HG03432 (cell line): ENCODE measurements at regions not wholly inside any gene's neighbourhood (a gene's known extent, or its start where the extent isn't known, plus 50 kb on each side); places are given as distances from the start of the nearest gene placed in this dataset.
"Not testable (repeated sequence)": the region's sequence is repeated elsewhere in the genome, so short reads cannot be mapped to it uniquely, and the experiment has no call there.

Experiments used
- ATAC-seq: cut with Tn5 transposase; IDR thresholded peaks from one replicate; pipeline ENCODE4 v1.9.1; 2021; ENCODE audit warnings: mild to moderate bottlenecking, moderate library complexity; ENCODE audit not compliant: unreplicated experiment

DNA sequence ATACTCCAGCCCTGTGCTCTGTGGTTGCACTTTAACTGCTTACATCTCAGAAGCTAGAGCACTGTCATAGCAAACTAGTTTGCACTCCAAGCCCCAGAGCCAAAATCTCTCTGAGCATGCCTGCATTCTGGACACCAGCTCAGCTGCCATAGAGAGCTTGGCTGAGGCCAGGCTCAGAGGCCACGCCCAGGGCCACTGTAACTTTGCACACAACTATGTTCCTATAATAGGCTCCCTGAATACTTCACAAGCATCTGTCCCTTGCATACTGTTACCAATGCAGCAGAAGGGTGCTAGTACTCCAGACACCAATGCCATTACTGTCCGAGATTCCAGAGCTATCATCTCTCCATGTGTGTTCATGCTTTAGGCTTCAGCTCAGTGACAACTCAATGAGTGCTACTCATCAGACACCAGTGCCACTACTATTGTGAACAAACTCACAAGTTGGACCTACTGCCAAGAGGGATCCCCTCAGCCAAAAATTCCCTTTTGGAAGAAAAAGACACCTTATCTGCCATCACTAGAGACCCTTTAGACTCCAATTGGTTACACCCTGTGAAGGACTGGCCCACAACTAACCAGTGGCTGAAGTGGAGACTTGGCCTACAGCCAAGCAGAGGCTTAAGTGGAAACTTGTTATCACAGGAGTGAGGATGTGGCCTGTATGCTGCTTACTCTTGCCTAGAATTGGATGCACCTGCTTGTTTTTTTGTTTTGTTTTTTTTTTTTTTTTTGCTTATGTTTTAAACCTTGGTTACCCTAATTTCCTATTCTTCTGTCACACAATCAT lies 211.6 kb upstream of the MAGI2 start:
- ATAC-seq, result no peak

DNA sequence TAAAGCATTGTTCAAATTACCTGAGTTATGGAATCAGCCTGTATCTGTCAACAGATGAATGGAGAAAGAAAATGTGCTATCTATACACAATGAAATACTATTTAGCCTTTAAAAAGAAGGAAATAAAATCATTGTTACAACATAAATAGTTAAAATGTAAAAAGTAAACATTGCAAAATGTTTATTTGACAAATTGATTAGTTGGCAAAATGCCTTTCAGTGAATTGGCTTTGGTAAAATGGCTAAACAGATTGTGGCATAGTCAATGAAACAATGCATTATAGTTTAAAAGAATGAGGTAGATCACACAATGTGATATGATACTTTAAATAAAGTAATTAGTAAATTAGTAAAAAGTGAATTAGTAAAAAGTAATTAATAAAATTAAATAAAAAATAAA lies 204.8 kb upstream of the MAGI2 start:
- no peak for ATAC-seq

DNA sequence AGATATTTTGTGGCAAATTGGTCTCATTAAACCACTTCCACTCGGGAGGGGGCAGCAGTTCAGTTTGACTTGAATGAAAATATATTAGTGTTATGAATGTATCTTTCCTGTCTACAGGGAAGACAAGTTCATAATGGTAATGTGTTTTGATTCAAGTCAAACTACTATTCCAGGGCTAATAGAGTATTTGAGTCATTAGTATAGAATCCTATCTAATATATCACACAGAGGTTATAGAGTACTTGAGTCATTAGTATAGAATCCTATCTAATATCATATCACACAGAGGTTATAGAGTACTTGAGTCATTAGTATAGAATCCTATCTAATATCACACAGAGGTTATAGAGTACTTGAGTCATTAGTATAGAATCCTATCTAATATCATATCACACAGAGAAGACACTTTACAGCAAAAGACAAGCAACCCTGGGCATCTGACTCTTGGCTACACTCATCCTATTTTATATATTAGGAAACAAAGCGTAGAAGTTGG lies 199.7 kb upstream of the MAGI2 start:
- ATAC-seq, result no peak

DNA sequence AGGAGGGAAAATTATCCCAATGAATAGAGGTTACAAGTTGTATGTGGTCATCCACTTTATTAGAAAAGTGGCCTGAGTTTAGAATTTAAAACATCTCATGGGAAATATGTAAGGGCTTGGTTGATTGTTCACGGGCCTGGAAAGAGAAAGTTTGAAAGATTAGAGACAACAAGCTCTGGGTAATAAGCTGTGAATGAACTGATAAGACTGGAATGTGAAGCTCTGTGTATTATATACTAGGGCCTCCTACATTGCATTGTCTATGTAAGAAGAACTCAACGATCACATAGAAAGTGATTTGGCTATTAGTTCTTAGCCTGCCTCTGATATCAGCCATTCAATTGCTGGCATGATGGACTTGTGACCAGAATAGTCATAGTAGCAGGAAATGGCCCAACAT lies 199.2 kb upstream of the MAGI2 start:
- ATAC-seq, result no peak

DNA sequence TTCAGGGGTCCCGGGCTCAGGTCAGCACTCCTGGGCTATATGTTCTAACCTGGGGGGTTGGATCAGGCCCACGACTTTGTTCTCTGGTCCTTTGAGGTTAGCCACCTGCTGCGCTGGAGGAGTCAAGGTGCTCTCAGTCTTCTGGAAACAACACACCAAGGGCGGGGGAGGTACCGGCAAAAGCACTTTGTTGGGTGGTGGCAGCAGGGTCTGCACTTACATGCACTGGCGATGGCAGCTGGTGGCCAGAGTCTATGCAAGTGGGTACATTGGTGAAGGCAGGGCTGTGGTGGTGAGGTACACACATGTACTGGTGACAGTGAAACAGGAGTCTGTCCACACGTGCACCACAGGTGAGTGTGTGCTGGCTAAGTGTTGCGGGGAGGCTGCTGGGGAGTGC lies 194.2 kb upstream of the MAGI2 start:
- no peak for ATAC-seq

DNA sequence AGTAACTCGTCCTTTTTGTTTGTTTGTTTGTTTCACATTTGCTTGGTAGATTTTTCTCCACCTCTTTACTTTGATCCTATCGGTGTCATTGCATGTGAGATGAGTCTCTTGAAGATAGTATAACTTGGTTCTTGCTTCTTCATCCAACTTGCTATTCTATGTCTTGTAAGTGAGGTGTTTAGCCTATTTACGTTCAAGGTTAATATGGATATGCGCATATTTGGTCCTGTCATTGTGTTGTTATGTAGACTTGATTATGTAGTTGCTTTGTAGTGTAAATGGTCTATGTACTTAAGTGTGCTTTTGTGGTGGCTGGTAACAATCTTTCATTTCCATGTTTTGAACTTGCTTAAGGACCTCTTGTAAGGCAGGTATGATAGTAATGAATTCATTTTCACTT lies 192.8 kb upstream of the MAGI2 start:
- no peak for ATAC-seq

DNA sequence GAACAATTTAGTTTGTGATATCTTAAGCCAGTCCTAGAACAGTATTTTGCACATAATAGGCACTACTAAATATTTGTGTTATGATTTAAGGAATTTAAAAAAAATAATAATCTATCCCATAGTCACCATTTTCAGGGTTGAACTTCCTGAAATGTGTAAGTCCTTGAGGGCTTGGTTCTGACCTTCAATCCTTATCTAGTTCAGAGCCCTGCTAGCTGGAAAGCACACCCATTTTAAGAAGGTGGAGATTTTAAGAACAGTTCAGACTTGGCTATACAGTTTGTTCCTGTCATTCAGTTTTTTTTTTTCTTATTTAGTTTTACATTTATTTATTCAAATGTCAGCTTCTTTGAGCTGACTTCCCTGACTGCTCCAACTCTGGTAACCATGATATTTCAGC lies 183.4 kb upstream of the MAGI2 start:
- no peak for ATAC-seq

DNA sequence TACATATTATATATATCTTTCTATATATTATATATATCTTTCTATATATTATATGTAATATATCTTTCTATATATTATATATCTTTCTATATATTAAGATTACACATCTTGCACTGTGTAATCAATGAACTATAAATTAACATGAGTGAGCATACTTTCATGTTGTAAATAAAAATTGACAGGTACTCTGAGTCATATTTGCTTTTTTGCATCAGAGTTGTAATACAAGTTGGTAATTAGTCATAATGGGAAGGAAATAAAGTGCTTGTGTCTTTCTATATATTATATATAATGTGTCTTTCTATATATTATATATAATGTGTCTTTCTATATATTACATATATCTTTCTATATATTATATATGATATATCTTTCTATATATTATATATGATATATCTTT lies 172.5 kb upstream of the MAGI2 start:
- ATAC-seq, result not testable (repeated sequence)

DNA sequence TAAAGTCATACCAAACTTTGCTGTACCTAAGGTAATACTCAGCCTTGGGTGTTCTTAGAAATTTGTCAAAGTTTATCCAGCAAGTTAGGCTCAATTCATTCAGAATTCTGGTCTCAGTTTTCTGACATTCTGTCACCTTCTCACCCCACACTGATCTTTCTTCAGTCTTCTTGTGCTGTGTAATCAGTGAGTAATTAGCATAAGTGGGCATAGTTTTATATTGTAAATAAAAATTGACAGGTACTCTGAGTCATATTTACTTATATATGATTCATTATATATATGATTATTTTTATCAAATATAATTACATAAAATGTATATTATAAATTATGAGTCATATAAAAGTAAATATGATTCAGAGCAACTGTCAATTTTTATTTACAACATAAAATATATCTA lies 170.9 kb upstream of the MAGI2 start:
- no peak for ATAC-seq

DNA sequence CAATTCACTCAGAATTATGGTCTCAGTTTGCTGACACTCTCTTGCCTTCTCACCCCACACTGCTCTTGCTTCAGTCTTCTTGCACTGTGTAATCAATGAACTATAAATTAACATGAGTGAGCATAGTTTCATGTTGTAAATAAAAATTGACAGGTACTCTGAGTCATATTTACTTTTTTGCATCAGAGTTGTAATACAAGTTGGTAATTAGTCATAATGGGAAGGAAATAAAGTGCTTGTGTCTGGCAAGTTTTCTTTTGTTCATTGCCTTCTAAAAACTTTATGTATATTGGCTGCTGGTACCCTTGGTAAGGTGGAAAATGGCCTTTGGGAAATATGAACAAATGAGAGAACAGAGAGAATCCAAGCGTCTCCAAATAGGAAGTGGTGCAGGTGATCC lies 169.3 kb upstream of the MAGI2 start:
- no peak for ATAC-seq

DNA sequence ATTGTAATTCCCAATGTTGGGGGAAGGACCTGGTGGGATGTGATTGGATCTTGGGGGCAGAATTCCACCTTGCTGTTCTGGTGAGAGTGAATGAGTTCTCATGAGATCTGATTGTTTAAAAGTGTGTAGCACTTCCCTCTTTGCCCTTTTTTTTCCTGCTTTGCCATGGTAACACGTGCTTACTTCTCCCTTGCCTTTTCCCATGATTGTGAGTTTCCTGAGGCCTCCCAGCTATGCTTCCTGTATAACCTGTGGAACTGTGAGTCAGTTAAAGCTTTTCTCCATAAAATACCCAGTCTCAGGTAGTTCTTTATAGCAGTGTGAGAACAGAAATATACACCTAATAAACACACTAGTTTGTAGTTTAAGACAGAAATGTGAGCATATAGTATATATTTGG lies 166.8 kb upstream of the MAGI2 start:
- ATAC-seq, result no peak

DNA sequence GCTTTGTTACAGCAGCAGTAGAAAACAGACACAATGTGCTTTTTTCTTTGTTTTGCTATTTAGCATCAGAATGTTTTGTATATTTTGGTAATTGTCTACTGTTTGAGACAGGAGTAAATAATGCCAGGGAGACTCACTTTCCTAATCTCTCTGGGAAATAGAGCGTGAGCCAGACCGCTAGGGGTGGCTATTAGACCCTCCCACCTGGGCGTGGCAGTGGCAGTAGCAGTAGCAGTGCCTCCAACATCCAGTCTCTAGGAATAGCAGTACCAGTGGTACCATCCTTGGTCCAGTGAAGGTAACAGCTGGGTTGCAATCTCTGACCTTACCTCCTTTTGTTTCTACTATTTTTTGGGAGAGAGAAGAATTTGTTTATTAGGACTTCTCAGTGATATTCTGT lies 165.7 kb upstream of the MAGI2 start:
- no peak for ATAC-seq

DNA sequence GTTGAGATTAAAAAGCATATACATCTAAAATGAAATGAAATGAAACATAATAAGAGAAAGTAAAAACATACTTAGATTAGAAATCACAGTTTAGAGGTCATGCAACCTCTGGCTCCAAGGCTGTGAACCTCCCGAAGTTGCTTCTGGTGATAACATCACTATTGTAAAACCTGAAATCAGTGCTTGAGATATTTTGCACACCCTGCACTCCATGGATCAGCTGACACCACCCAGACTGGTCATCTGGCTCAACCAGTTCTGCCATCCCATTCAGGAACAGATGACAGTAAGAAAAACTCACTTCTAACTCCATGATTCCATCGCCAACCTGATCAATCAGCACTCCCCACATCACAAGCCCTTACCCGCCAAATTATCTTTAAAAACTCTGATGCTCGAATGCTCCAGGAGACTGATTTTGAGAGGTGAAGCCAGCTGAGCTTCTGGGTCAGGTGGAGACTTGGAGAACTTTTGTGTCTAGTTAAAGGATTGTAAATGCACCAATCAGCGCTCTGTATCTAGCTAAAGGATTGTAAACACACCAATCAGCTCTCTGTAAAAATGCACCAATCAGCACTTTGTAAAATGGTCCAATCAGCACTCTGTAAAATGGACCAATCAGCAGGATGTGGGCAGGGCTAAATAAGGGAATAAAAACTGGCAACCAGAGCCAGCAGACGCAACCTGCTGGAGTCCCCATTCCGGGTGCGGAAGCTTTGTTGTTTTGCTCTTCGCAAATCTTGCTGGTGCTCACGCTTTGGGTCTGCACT lies 162.6 kb upstream of the MAGI2 start:
- ATAC-seq, result no peak

DNA sequence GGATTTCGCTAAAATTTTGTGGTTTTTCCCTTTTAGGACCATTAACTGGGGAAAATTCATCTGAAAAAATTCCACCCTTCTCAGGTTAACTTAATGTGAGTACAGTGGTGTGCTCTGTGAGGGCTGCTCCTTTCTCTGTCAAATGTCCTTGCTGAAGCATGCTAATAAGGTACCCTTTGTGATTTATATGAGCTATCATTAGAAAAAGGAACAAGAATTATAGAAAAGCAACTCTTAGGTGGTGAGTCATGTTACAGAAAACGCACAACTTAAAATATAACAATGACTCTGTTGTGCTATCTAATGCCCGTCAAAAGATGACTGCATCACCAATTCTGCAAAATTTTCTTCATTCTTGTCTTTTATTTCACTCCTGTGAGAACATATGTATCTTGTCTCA lies 162.0 kb upstream of the MAGI2 start:
- ATAC-seq, result no peak

DNA sequence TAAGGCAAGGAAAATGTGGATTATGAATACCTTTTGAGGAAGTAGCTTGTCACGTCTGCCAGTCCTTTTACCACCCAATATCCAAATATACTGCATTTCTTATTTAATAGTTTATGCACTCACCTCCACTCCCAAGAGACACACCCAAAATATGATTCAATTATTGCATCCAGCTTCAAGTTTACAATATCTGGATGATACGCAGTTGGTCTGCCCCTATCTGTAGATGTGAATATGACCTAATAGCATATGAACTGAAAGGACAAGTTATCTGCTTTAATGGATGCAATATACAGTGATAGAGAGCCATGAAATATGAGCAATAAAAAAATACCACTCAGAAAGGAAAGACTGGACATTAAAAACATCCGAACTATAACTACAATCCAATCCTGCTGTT lies 159.4 kb upstream of the MAGI2 start:
- ATAC-seq, result no peak

DNA sequence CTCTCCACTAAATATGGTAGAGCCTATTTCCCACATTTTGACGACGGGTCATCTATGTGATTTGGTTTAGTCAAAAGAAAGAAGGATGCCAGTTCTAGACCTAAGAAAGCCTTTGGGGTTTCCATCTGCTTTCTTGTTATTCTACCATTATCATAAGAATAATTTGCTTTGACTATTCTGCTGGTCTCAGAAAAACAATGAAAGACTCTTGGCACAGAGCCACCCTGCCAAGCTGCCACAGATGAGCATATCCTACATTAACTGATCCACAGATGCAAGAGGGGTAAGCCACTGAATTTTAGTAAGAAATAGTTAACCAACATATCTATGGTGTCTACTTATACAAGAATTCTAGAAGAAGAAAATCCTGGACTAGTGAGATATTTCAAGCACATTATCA lies 158.6 kb upstream of the MAGI2 start:
- no peak for ATAC-seq

DNA sequence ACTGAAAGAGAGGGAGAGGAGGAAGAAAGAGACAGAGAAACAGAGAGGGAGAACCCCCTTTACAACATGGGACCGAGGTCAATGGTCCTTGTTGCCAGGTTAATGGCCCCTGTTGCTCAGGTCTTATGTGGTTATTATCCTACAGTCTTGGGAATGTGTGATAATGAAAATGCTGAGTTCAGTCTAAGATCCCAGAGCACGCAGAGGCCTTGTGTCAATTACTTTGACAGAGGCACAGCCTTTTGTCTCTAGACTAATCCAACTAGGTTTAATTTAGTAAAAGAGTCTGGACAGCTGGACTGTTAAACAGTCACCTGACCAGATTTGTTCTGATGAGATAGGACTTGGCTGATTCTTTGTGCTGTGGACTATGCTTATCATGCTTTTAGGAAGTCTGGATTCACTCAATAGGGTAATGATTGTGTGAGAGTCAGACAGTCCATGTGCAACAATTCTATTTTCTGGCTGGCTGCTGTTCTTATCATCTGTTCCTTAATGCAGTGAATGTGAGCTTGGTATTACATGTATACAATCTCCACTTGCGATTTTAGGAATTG lies 157.4 kb upstream of the MAGI2 start:
- ATAC-seq, result no peak

DNA sequence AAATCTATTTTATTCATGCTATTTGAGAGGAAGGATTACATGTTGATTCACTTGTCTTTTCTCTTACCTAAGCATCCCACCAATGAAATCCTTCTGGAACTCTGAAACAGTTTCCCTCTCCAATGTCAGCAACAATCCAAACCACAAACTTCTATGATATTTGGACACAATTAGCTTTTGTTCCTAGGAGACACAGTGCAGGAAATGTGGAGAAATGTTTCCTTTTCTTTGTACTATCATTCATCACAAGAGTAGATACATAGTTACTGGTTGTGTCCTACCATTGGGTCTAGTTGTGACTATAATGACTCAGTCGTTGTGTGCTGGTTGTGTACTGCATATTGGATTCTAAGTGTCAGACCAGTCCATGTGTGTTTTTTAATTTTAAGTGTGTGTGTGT lies 156.8 kb upstream of the MAGI2 start:
- no peak for ATAC-seq

DNA sequence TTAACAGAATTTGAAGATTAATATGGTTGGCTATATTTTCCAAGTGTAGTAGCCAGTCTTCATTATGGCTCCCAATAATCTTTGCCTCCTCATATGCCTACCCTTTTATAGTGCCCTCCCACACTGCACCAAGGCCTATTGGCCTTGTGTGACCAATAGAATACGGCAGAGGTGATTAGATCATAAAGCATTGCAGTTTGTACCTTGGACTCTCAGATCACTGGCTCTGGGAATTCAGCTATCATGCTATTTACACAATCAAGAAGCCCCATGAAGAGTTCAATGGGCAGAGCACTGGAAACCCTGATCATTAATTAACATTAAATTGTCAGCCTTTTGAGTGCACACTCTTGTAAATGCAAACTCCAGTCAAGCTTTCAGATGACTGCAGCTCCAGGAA lies 154.5 kb upstream of the MAGI2 start:
- ATAC-seq, result no peak

DNA sequence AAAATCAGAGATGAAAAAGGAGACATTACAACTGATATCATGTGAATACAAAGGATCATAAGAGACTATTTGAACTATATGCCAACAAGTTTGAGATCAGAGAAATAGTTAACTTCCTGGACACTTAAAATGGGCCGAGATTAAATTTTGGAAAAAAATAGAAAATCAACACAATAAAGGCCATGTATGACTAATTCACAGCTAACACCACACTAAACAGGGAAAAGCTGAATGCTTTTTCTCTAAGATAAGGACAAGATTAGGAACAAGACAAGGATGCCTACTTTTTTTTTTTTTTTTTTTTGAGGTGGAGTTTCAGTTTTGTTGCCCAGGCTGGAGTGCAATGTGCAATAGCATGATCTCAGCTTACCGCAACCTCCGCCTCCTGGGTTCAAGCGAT lies 151.4 kb upstream of the MAGI2 start:
- no peak for ATAC-seq

DNA sequence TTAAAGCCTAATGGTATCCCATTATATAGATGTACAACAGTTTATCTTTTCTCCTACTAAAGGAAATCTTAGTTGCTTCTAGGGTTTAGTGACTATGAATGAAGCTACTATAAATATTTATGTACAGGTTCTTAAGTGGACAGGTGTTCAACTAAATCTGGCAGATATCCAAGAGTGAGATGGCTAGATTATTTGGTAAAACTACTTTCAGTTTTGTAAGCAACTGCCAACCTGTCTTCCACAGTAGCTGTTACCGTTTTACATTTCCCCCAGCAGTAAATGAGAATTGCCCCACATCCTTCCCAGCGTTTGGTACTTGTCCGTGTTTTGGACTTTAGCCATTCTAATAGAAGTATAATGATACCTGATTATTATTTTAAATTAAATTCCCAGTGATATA lies 144.9 kb upstream of the MAGI2 start:
- ATAC-seq, result no peak

DNA sequence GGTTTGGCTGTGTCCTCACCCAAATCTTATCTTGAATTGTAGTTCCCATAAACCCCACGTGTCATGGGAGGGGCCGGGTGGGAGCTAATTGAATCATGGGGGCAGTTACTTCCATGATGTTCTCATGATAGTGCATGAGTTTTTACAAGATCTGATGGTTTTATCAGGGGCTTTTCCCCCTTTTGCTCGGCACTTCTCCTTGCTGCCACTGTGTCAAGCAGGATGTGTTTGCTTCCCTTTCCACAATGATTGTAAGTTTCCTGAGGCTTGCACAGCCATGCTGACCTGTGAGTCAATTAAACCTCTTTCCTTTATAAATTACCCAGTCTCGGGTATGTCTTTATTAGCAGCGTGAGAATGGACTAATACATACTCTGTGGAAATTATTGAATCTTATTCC lies 141.2 kb upstream of the MAGI2 start:
- ATAC-seq, result not testable (repeated sequence)
